ENCODE measurements at regions not wholly inside any gene's neighbourhood (a gene's known extent, or its start where the extent isn't known, plus 50 kb on each side); places are given as distances from the start of the nearest gene placed in this dataset.
A peak's percentile ranks its signal among the peaks of the same experiment; 100 is the strongest.
"Not testable (repeated sequence)": the region's sequence is repeated elsewhere in the genome, so short reads cannot be mapped to it uniquely, and the experiment has no call there.

DNA sequence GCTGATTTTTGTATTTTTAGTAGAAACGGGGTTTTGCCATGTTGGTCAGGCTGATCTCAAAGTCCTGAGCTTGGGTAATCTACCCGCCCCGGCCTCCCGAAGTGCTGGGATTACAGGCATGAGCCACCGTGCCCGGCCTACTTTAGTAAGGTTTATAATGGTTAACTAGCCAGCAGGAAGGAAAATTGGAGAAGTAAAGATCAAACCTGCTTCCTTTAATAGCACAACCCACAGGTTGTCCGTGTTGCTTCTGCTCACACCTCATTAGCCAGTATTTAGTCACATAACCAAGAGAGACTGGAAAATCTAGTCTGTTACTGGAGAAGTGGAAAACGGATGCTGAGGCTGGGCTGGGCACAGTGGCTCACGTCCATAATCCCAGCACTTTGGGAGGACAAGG is 51.9 kb upstream of the TBL1XR1 start:
- no peak for DNase-seq

DNA sequence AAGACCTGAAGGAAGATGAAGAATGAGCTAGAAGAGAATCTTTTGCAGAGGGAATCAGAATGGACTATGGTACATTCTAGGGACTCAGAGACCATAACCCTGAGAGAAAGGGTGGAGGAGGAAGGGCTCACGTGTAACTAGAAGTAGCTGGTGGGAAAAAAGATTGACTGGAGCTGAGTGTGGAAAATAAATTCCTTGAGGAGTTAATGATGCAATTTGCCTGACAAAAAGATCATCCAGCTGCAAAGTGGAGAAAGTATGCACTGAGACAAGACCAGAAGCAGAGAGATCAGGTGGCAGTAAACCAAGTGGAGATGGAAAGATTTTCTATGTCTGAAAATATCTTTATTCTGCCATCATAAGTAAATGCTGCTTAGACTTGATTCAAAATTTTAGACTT is 52.9 kb upstream of the TBL1XR1 start:
- no peak for DNase-seq

DNA sequence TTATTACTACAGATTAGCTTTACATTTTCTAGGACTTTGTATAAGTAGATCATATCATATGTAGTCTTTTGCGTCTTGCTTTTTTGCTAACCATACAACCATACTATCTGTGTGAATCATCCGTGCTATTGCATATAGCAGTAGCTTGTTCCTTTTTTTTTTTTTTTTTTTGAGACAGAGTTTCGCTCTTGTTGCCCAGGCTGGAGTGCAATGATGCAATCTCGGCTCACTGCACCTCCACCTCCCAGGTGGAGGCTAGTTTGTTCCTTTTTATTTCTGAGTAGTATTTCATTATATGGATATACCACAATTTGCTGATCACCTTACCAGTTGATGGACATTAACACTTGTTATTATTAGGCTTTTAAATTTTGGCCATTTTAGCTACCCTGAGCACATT is 54.5 kb upstream of the TBL1XR1 start:
- no peak for DNase-seq

DNA sequence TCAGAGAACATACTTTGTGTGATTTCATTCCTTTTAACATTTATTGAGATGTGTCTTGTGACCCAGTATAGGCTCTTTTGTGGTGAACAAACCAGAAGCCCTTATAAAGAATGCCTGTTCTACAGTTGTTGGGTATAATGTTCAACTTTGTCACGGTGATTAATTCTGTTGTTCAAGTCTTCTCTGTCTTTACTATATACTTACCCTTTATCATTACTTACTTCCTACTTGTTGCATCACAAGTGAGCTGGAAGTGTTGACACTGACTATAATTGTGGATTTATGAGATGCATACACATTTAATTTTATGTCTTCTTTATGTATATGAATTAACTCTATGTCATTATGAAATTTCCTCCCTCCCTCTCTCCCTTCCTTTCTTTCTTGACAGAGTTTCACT is 59.7 kb upstream of the TBL1XR1 start:
- DNase-seq: no peak

DNA sequence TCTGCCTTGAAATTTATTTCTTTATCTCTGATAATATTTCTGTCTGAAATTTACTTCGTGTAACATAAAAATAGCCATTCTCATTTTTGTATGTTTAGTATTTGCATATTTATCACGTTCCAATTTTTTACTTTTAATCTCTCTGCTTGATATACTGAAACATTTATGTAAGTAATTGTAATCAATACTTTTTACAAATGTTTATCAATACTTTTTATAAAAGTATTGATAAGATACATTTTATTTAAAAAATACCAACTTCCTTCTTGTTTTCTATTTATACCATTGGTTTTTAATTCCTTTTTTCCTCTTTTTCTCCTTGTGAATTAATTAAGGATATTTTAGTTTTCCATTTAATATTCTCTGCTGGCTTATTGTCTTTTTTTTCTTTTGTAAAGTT is 60.3 kb upstream of the TBL1XR1 start:
- DNase-seq: no peak

DNA sequence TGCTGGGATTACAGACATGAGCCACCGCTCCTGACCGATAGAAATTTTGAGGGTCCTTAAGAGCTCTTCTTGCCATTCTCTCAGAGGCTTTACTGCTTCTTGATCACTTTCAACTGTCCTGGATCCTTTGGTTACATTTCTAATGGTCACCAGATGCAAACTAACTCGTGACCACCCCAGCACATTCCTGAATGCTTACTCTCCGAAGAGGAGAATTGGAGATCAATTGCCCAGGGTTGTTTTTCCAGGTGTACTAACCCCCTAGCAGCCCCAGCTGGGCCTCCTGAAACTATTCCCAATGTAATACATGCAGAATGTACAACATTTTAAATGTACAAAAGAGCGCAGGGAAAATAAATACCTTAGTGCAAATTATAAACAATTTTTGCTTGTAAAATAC is 65.1 kb upstream of the TBL1XR1 start:
- DNase-seq: no peak

DNA sequence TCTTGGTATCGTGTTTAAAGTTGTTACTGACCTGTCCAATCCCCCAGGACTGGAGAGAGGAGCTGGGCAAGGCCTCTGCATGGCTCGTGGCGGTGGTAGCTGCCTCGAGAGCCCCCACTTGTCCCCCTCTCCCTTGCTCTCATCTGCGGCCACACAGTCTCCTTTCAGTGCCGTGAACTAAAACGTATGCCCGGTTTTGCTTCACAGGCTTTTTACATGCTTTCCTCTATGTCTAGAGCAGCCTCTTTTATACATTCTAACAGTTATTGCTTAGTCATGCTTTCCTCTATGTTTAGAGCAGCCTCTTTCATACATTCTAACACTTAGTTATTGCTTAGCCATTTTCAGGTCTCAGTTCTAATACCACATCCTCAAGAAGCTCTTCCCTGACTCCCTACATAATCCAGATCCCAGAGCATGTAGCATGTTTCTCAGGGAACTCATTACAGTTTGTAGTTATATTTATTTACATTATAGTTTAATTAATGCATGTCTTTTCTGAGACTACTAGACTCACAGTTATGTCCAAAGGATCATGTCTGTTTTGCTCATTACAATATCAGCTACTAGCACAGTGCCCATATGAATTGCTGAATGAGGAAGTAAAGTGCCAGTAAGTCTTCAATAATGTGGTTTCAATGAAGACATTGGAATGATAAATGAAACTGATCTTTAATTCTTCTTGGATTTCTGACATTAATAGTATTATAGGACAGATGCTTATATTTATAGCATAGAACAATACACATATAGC is 66.5 kb upstream of the TBL1XR1 start:
- no peak for DNase-seq

DNA sequence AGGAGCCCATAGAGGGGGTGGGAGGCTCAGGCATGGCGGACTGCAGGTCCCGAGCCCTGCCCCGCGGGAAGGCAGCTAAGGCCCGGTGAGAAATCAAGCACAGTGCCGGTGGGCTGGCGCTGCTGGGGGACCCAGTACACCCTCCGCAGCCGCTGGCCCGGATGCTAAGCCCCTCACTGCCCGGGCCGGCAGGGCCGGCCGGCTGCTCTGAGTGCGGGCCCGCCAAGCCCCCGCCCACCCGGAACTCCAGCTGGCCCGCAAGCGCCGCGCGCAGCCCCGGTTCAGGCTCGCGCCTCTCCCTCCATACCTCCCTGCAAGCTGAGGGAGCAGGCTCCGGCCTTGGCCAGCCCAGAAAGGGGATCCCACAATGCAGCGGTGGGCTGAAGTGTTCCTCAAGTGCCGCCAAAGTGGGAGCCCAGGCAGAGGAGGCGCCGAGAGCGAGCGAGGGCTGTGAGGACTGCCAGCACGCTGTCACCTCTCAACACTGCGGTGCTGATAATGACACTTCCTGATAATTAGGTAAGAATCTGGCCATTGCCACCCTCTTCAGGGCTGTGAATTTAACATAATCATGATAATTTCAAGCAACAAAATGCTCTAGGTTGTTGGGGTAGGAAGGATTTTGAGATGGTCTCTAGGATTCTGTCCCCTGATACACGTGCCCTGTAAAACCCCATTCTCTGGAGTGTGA is 74.7 kb upstream of the TBL1XR1 start:
- DNase-seq: not testable (repeated sequence)

DNA sequence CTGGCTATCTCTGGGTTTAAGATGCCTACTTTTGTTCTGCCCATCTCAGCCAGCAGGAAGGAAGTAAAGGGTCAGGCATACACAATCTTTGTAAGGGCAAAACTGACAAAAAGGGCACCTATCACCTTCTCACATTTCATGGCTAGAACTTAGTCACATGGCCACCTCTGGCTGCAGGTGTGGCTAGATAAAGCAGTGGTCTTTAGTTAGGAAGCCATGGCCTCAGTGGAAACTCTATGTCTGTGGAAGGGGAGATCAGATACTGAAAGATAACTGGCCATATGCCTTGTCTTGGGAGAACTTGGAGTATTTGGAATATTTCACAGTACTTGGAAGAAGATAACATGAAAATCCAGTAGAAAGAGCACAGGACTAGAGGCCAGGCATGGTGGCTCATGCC is 80.7 kb upstream of the TBL1XR1 start:
- DNase-seq: no peak

DNA sequence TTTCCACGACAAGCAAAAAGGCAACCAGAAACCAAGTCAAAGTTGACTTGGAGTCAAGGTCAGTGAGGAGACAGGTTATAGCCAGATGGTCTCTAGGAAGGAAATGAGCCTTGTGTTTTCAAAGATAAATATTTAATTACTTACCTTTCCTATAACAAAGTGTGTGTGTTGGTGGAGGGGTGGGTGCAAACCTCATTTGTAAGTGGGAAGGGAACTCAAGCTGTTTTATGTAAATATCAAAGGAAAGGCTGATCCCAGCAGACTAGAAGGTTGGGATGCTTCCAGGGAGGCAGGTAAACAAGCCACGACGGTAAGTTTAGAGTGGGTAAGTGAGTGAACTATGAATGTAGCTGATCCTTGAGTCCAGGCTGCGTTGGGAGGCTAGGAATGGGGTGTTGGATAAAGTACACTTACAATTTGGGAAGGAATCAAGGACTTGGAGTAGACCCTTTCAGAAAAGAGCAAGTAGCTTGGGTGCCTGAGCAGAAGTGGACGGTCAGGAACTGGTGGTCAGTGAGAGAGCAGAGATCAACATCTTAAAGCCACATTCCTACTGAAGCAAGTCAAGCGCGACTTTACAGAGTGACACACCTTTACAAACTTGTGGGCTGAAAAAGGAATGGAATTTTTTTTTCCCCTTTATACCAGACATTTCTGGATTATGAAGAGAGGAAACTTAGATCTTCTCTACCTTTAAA is 82.0 kb upstream of the TBL1XR1 start:
- no peak for DNase-seq

DNA sequence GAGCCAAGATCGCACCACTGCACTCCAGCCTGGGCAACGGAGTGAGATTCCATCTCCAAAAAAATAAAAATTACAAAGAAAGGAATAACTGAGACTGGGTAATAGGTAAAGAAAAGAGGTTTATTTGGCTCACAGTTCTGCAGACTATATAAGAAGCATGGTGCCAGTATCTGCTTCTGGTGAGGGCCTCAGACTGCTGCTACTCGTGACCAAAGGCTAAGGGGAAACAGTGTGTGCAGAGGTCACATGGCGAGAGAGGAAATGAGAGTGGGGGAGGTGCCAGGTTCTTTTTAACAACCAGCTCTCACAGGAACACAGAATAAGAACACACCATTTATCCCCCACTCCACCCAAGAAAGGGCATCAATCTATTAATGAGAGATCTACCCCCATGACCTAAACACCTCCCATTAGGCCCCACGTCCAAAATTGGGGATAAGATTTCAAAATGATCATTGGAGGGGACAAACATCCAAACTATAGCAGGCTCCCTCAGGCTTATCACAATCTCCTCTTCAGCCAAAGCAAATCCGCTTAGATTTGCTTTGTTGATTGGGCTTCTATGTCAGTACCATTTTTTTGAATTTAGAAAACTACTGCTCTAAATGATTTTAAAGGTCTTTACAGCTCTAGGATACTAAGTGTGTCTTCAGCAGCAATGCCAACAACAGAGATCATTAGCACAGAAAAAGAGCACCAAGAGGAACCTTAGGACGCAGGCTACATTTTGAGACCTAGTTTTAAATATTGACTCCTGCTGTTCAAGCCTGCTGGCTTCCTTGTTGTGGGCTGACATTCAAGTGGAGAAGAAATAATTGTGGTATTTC is 84.2 kb upstream of the TBL1XR1 start:
- peak; percentile 18 for DNase-seq

DNA sequence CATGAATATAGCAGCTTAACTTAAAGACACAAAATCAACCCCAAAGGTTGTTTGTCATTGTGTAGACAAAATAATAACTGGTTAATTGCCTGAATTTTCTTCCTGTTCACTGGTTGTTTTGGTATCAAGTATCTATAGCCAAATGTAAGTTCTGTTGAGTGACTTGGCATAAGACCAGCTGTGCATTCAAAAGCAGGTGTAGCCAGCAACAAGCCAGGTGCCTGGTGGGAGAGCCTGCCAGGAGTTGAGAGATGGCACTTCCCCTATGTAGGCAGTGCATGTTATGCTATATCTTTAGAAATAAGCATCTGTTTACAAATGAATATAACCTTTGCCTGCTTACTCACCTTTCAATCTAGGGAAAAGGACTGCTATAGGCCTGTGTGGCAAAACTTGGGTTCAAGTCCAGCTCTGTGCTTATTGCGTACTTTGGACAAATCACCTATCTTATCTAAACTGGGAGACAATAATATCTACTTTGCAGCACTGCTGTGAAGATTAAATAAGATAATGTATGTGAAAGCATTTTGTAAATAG is 84.9 kb upstream of the TBL1XR1 start:
- DNase-seq: no peak

DNA sequence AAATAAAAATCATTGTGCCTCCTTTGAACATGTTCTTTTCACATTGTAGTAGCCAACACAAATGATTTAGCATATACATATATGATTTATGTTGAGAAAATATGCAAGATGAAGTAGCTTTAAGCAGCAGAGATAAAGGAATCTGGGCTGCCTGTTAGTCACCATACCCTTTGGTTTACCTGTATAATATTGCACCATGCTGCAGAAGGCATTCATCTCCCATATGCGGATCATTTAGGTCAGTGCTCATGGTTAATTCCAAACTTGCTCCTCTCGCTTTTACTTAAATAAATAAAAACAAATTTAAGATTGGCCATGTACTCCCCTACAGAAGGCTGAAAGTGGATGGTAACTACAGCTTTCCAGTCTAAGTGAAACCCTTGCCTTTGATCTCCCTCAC is 86.7 kb upstream of the TBL1XR1 start:
- DNase-seq: no peak

DNA sequence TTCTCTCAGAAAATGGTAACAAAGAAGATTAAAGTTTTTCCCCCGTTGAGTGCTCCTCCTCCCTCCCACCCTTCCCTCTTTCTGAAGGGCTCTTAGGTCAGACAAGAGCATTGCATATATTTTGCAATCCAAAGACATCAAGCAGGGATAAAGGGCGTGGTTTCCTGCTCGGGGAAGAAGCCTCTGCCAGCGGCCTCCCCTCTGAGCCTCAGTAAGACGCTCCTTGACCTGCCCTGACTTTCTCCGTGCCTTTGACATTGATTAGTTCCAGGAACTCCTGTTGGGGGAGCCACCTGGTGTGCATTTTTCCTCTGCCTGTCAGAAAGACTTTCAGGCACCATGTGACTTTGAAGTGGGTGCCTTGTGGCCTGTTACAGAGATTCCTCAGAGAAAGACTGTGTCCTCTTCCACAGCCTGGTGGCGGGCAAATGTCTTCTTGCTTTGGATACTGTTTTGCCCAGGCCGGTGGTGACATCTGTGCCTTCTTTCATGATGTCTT is 87.2 kb upstream of the TBL1XR1 start:
- DNase-seq: peak; percentile 44

DNA sequence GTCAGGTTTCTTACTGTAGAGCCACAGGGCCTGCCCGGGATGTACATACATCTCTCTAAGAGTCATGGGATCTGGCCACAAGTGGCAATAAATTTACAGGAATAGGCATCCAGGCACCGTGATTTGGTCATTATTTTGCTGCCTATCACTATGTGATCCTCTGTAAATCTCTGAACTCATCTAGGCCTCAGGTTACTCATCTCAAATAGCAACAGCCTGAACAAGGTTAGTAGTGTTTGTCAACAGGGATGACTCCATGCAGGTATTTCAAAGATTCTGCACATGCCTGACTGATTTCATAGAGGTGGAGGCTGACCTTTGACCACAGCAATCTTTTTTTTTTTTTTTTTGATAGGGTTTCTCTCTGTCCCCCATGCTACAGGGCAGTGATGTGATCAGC is 88.8 kb upstream of the TBL1XR1 start:
- DNase-seq: no peak

DNA sequence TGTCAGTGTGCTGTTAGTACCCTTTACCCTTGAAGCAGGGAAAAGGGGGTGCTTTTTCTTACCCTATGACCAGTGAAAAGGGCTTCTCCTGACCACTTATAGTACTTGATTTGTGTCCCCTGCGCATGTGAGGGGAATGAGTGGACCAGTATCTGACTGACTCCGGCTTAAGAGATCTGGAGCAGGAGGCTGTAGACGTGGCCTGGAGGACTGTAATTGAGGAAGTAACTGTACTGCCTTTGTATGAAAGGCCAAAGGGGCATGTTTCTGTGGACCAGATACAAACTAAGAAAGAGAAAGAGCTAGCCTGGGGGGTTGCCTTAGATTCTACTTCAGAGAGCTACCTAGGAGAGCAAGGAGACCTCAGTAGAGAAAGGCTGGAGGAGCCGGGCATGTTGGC is 89.9 kb upstream of the TBL1XR1 start:
- no peak for DNase-seq

DNA sequence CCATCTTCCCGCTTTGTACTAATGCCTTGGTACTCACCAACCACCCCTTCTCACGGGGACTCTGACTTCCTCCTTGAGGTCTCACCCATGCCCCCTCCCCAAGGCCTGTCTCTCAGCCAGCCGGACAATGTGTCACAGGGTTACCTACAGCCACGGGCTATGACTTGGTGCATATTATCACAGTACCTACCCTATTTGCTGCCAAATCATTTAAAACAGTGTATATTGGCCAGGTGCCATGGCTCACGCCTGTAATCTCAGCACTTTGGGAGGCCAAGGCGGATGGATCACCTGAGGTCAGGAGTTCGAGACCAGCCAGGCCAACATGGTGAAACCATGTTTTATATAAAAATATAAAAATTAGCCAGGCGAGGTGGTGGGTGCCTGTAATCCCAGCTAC is 93.4 kb upstream of the TBL1XR1 start:
- no peak for DNase-seq

DNA sequence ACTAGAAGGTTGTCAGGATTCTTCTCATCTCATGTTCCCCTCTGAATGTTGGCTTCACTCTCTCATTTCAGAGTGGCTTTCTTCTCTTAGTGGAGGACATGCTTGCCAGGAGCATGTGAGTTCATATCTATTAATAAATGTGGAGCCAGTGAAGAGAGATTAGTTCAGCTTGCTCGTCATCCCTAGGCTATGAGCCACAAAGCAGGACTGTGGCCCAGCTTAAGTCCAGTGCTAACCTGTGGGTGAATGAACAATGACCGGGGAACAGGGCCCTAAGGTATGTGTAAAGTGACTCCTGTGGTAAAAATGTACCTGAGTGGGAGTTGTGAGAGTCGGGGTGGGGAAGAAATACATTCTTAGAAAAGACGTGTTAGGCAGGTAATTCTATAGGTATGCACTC is 96.9 kb upstream of the TBL1XR1 start:
- DNase-seq: no peak

DNA sequence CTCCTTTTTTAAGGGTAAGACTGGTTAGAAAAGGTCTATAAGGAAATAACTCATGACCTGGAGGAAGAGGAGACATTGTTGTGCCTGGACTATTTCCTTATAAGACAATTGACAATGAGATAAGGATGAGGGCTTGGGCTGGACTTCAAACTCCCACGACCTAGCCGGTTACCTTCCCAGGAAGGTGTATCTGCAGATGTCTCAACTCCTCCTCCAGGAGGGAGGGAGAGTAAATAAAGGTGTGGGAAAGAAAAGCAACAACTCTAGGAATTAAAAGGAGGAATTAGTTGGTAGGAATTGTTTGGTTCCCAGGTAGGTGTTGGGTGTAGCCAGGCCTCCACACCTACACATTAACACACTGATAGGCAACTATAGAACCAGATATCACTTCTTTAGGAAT is 97.8 kb upstream of the TBL1XR1 start:
- DNase-seq: no peak

DNA sequence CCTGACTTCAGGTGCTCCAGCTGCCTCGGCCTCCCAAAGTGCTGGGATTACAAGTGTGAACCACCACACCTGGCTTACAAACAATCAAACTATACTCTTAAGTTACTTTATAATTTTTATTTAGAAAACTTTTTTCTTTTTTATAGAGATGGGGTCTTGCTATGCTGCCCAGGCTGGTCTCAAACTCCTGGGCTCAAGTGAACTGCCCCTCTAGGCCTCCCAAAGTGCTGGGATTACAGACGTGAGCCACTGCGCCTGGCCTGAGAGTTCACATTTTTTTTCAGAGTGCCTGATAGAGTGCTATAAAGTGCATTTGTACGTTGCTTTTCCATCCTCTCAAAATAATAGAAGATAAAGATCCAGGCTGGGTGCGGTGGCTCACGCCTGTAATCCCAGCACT is 102.0 kb upstream of the TBL1XR1 start:
- DNase-seq: no peak

DNA sequence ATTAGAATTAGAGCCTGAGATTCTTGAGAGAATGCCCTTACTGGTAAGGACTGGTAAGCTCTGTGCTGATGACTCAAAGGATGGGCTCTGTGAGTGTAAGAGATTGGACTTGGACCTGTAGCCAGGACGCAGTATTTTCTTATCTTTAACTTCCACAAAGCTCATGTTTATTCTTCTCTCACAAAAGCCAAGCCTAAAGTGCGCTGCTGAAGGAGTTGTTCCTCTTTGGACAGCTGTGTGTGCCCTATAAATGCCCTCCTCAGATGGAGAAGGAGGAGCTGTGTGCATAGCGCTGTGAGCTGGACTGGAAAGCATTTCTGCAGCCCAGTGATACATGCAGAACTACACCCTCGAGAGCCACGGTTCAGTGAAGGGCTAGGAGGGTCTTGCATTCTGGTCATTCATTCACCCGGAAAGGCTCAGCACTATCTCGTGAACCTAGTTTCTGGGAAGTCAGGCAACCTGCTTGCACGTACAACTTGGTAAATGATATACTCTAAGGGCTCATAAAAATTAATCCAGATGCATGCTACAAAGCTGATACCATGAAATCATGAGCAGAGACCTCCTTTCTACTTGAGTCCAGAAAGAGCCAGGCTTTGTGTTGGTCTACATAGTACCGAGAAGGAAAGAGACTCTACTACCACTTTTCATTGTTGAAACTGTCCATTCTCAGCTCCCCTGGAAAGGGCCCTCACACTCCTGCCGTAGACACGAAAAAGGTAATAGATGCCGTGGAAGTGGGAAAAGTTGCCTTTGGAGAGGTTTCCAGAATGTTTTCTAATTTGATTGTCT is 103.0 kb upstream of the TBL1XR1 start:
- DNase-seq: no peak

DNA sequence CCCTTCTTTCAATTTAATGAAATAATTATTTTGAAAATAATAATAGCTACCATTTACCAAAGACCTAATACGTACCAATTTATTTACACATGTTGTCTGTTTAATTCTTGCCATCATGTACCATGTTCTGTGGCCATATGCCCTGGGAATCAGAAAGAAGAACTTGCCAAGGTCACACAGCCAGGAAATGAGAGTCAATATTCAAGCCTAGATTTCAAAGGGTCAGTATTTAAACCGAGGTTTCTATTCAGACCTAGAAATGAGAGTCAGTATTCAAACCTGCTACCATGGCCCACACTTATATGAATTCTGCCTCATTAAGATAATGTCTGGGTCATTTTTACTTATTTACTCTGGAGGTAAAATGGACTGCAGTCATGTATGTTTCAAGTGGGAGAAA is 103.6 kb upstream of the TBL1XR1 start:
- DNase-seq: no peak
